Inflammatory macrophage (primary cell): ENCODE measurements at regions not wholly inside any gene's neighbourhood (a gene's known extent, or its start where the extent isn't known, plus 50 kb on each side); places are given as distances from the start of the nearest gene placed in this dataset.
"Not testable (repeated sequence)": the region's sequence is repeated elsewhere in the genome, so short reads cannot be mapped to it uniquely, and the experiment has no call there.

ENCODE experiments used
- DNase-seq, 2 donors: peaks; one replicate each; pipeline ENCODE4 v3.0.0-alpha.2; 2020 to 2022

DNA sequence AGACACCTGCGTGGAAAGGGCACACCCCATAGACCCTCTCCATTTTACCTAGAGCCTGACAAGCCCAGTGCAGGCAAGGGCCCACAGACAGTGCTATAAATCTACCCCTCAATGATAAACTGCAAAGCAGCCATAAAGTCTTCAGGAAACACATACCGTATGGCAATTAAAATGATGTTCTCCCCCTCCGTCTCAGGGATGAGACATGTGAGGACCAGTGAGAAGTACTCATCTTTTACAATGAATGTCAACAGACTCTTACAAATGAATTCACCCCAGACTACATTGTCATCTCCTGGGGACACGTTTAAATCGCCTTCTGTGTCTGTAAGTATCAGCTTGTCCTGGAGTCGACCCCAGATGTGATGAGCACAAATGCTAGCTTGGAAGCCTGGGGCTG, 362.7 kb downstream of the ADGRD1 start:
- DNase-seq = no peak

DNA sequence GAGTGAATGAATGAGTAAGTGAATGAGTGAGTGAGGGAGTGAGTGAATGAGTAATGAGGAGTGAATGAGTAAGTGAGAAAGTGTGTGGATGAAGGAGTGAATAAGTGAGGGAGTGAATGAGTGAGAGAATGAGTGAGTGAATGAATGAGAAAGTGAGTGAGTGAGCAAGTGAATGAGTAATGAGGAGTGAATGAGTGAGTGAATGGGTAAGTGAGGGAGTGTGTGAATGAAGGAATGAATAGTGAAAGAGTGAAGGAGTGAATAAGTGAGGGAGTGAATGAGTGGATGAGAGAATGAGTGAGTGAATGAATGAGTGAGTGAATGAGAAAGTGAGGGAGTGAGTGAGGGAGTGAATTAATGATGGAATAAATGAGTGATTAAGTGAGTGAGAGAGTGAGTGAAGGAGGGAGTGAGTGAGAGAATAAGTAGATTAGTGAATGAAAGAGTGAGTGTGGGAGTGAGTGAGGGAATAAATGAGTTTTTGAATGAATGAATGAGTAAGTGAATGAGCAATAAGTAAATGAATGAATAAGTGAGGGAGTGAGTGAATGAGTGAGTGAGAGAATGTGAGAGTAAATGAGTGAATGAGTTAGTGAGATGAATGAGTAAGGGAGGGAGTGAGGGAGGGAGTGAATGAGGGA, 364.5 kb downstream of the ADGRD1 start:
- no peak for DNase-seq

- DNase-seq = no peak
Observed at GRCh38 chr12:131321988-131322387, 368.3 kb downstream of the ADGRD1 start.

DNA sequence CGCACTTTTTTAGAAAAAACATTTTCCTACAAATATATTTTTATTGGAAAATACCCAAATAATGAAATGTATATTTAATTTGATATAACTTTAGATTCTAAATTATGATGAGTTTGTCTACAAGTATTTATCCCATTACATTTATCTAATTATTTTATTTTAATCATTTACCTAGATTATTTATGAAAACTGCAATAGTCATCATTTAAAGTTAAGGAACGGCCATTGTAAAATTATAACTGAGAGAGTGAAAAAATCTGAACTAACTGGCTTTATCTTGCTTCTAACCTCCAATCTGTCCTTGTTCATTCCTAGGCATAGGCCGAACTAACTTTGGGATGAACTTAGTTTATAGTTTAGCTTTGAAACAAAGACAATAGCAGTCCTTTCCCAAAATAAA, 368.8 kb downstream of the ADGRD1 start:
- DNase-seq = not testable (repeated sequence)

- DNase-seq = no peak
Observed at GRCh38 chr12:131323879-131324278, 370.2 kb downstream of the ADGRD1 start.

- DNase-seq = no peak
Observed at GRCh38 chr12:131327521-131328488, 374.1 kb downstream of the ADGRD1 start.

DNA sequence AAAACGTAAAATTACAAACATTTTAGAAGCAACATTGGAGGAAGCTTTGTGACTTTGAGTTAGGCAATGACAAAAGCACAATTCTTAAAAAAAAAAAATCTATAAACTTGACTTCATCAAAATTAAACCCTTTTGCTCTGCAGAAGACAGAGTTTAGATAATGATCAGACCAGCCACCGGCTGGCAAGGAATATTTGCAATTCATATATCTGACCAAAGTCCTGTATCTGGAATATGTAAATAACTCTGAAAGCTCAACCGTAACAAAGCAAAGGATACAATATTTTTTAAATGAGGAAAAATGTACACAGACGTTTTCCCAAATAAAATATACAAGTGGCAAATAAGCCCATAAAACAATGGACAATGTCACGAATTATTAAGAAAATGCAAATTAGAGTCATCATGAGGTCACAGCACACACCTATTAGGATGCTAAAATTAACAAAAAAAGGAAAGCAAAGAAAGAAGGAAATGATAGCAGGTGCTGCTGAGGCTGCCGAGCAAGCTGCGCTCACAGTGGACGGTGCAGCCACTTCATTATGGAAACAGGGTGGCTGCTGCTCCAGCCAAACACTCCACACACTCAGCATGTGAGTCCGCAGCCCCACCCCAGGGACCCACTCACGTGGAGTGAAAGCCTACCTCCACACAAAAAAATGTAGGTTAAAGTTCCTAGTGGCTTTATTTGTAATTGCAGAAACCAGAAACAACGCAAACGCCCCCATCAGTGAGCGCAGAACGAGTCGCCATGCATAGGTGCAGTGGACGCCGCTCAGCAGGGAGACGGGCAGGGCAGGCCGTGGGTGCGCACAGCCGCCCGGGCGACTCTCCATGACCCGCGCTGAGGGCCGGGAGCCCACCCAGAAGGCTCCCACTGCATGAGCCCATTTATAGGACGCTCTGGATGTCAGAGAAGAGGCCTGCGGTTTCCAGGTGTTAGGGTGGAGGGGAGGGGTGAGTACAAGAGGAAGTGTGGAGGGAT, 375.4 kb downstream of the ADGRD1 start:
- not testable (repeated sequence) for DNase-seq

GRCh38 chr12:131330106-131330815, 376.6 kb downstream of the ADGRD1 start:
- DNase-seq = no peak

DNA sequence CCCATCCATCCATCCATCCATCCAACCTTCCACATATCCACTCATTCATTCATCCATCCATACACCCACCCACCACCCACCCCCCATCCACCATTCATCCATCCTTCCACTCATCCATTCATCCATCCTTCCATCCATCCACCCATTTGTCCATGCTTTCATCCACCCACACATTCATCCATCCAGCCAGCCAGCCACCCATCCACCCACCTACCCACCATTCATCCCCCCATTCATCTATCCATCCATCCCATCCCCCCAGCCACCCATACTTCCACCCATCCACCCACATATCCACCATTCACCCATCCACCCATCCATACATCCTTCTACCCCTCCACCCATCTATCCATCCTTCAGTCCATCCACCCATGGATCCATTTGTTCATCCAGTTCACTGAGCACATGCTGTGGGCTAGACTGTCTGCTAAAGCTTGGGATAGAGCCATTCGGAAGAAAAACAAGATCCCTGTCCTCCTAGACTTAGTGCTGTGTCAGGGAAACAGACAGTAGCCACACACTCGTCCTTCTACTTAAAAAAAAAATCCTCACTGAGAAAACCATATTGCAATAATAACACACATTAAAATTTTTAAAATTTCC, 377.5 kb downstream of the ADGRD1 start:
- DNase-seq = no peak

GRCh38 chr12:131332224-131332623, 378.5 kb downstream of the ADGRD1 start:
- no peak for DNase-seq

DNA sequence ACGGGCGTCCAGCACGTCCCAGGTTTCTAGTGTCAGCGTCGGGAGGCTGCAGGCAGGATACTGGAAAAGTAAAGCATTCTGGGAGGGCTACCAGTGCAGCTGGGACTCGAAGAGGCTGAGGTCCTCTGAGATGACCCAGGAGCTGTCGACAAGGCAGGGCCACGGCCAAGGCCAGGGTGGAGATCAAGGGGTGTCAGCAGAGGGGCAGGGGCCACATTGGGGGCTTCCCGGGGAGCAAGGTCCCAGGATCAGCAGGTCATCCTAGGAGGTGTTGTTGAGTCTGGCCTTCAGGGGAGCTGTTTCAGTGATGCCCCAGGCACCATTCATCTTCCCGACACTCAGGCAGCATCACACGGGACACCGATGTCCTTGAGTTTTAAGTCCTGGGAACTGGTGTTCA, 377.8 kb upstream of the SFSWAP start:
- DNase-seq = no peak

GRCh38 chr12:131333621-131334440, 377.1 kb upstream of the SFSWAP start:
- DNase-seq = no peak

DNA sequence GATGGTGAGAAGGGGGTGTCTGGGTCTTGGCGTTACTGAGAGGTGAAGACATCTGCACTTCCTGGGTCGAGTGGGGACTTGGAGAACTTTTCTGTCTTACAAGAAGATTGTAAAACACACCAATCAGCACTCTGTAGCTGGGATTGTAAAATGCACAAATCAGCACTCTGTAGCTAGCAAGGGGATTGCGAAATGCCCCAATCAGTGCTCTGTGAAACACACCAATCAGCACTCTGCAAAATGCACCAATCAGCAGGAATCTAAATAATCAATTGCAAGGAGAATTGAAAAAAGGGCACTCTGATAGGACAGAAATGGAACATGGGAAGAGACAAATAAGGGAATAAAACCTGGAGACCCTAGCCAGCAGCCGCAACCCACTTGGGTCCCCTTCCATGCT, 376.1 kb upstream of the SFSWAP start:
- no peak for DNase-seq

DNA sequence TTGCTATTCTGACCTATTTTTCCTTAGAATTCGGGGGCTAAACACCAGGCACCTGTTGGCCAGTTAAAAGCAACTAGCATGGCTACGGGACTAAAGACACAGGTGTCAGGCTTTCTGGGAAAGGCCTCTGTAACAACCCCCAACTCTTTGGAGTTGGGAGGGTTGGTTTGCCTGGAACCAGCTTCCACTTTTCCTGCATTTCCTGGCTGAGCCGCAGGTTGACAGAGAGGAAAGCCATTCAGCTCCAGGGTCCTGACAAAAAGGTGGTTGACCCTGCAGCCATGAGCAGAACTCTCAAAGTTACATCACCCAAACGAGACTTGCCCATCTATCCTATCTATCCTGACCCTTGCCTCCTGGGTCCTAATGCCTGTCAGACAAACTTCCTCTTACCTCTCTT, 375.4 kb upstream of the SFSWAP start:
- no peak for DNase-seq

DNA sequence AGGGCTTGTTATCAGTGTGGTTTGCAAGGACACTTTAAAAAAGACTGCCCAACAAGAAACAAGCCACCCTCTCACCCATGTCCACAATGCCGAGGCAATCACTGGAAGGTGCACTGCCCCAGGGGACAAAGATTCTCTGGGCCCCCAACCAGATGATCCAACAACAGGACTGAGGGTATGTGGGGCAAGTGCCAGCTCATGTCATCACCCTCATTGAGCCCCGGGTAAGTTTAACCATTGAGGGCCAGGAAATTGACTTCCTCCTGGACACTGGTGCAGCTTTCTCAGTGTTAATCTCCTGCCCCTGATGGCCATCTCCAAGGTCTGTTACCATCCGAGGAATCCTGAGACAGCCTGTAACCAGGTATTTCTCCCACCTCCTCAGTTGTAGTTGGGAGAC, 373.0 kb upstream of the SFSWAP start:
- not testable (repeated sequence) for DNase-seq

DNA sequence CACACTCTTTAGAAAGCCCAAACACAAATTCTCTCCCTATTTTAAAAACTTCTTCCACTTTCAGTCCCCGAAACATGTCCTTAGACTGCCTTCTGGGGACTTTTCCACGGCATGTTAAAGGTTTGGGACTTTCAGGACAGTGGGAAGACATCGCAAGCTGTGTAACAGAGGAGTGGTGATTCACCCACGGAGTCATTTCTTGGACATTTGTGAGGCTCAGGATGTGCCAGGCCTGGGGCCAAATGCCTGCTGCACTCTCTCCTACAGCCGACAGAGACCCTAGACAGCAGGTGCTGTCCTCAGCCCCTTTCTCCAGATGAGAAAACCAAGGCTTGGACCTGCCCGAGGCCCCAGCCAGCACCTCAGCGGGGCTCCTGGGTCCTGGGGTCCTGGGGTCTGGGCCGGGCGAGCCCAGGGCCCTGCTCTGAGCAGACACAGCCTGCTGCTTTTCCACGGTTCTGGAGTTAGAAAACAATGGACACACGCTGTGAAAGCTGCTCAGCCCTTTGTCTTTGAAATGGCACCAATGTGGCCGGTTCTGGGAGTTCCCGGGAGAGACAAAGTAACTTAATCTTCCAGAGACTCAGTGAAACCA, 370.2 kb upstream of the SFSWAP start:
- DNase-seq = no peak

GRCh38 chr12:131341608-131342007, 369.3 kb upstream of the SFSWAP start:
- not testable (repeated sequence) for DNase-seq

GRCh38 chr12:131343436-131343835, 367.5 kb upstream of the SFSWAP start:
- not testable (repeated sequence) for DNase-seq

GRCh38 chr12:131344715-131345520, 366.0 kb upstream of the SFSWAP start:
- not testable (repeated sequence) for DNase-seq
